ENCODE measurements at regions not wholly inside any gene's neighbourhood (a gene's known extent, or its start where the extent isn't known, plus 50 kb on each side); places are given as distances from the start of the nearest gene placed in this dataset.

DNA sequence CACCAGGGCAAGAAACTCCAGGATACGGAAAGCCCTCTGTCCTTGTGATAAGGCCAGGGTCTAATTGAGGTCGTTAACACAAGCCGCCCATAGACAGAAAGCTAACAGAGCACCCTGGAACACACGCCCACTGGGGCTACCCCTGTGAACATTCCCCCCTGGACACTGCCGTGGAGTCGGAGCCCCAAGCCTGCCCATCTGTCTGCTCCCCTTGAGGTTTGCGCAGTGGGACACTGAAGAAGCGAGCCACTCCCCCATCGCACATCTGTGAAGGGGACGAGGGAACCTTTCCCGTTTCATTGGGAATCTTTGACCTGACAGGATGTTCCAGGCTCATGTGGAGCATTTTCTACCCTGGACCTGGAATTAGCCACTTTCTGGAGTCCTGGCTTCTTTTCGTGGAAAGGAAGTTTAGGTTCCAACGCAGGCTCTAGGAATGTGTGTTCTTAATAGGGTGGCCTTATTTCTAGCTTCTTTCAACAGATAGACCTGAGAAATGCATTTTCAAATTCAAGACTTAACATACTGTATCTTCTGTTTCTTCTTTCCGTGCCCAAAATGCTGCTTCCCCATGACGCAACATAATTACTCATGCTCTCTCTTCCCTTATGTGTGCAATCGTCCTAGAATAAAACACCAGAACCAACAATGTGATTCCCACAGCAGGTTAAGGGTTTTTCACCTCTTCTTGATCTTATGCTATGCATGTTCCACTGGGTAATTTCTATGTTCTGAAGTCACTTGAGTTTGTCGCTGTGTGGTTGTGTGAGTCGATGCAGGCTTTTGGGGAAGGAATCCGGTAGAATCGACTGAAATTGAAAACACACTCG, 161.1 kb downstream of the ERMARD start:
- TF ChIP-seq CTCF (IDR thresholded peaks at IDR 0.05): no peak
- no peak for DNase-seq (ENCODE audit: low spot score)
- no peaks in the 10 kb centered on the region for H3K9me3 ChIP-seq

GRCh38 chr6:169911264-169912263, 160.1 kb downstream of the ERMARD start:
- Histone ChIP-seq H3K27ac (no peak overlapping the region), H3K4me3 (no peak overlapping the region), H3K4me1 (peaks cover 0 to 2% of the 10 kb centered on the region in 2 donors), H3K9me3 (no peaks in the 10 kb centered on the region), H3K27me3 (no peaks in the 10 kb centered on the region), H3K36me3 (no peaks in the 10 kb centered on the region)
- no peak for DNase-seq (ENCODE audit: low spot score)
- TF ChIP-seq CTCF (IDR thresholded peaks at IDR 0.05): no peak

More for the DNA sequence above, 161.1 kb downstream of the ERMARD start:
- H3K4me3 ChIP-seq: no peak overlapping the region
- H3K4me1 ChIP-seq: no peaks in the 10 kb centered on the region
- no peak overlapping the region for H3K27ac ChIP-seq
- no peaks in the 10 kb centered on the region for H3K36me3 ChIP-seq
- no peaks in the 10 kb centered on the region for H3K27me3 ChIP-seq

DNA sequence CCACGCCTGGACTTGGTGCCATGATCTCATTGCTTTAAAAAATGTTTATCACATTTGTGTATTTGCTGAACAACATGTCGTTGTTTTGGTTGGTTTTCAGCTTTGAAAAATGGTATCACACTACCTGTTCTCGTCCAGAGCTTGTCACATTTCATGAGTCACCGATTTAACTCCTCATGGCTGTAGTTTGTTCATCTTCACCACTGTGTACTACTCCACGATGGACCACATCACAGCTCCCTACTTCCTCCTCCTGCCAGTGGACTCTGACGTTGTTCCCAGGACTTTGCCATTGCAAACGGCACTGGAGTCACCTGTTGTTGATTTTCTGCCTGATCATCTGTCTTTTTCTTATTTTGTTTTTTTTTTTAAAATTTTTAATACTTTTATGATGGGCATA, 157.7 kb downstream of the ERMARD start:
- Histone ChIP-seq H3K27me3 (no peaks in the 10 kb centered on the region), H3K36me3 (no peaks in the 10 kb centered on the region), H3K9me3 (no peaks in the 10 kb centered on the region), H3K4me3 (no peak overlapping the region), H3K4me1 (peaks cover 0 to 23% of the 10 kb centered on the region in 2 donors), H3K27ac (no peak overlapping the region)
- no peak for DNase-seq (ENCODE audit: low spot score)
- no peak for TF ChIP-seq CTCF (IDR thresholded peaks at IDR 0.05)

DNA sequence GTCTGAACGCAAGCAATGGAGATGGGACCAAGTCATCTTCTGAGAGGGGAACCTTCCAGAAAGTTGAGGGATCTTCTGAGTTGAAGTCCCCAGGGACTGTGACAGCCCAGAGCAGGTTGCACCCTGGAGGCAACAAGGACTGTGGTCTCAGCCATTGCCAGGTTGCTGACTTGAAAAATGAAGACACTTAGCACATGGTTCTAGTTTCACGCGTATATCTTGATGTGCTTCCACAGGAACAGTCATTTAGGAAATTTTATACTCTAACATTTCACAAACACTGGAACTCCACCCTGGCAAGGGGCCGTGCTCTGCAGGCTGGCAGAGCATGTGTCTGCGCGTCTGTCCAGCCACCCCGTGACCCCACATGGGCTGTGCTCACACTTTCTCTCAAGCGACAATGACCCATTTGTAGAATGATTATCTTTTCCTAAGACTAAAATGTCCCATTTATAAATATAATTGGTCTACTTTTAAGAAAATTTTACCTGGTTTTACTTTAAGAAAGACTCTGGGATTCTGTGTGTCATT, 157.0 kb downstream of the ERMARD start:
- Histone ChIP-seq H3K4me1 (peaks cover 0 to 23% of the 10 kb centered on the region in 2 donors), H3K27ac (no peak overlapping the region), H3K9me3 (no peaks in the 10 kb centered on the region), H3K36me3 (no peaks in the 10 kb centered on the region), H3K4me3 (no peak overlapping the region), H3K27me3 (no peaks in the 10 kb centered on the region)
- TF ChIP-seq CTCF (IDR thresholded peaks at IDR 0.05): no peak
- DNase-seq (ENCODE audit: low spot score): no peak

- DNase-seq (ENCODE audit: low spot score): no peak
- no peaks in the 10 kb centered on the region for H3K9me3 ChIP-seq
- H3K4me1 ChIP-seq: peaks cover 0 to 23% of the 10 kb centered on the region in 2 donors
- no peak for TF ChIP-seq CTCF (IDR thresholded peaks at IDR 0.05)
- H3K36me3 ChIP-seq: no peaks in the 10 kb centered on the region
- no peaks in the 10 kb centered on the region for H3K27me3 ChIP-seq
- H3K4me3 ChIP-seq: no peak overlapping the region
- no peak overlapping the region for H3K27ac ChIP-seq
Measured at GRCh38 chr6:169907419-169908115, 156.1 kb downstream of the ERMARD start.
